Choroid plexus epithelial cell (primary cell): ENCODE measurements at regions not wholly inside any gene's neighbourhood (a gene's known extent, or its start where the extent isn't known, plus 50 kb on each side); places are given as distances from the start of the nearest gene placed in this dataset.
A peak's percentile ranks its signal among the peaks of the same experiment; 100 is the strongest.

Source experiments
- DNase-seq: peaks from one replicate; pipeline ENCODE4 v3.0.0-alpha.2; 2010; ENCODE audit warnings: low read depth
- H3K4me3 ChIP-seq: 2 replicates; pipeline ENCODE4 v1.5.1; 2011; ENCODE audit warnings: low read depth, mild to moderate bottlenecking, control low read depth, low read length, moderate library complexity
- TF ChIP-seq, protein P1 (sequence below): conservative IDR thresholded peaks from 2 replicates; pipeline ENCODE4 v1.5.1; 2011; ENCODE audit warnings: low read depth, mild to moderate bottlenecking, control low read depth, inconsistent platforms, low read length, moderate library complexity

- no peak overlapping the region for H3K4me3 ChIP-seq
- DNase-seq: no peak
- TF ChIP-seq, protein P1, sequence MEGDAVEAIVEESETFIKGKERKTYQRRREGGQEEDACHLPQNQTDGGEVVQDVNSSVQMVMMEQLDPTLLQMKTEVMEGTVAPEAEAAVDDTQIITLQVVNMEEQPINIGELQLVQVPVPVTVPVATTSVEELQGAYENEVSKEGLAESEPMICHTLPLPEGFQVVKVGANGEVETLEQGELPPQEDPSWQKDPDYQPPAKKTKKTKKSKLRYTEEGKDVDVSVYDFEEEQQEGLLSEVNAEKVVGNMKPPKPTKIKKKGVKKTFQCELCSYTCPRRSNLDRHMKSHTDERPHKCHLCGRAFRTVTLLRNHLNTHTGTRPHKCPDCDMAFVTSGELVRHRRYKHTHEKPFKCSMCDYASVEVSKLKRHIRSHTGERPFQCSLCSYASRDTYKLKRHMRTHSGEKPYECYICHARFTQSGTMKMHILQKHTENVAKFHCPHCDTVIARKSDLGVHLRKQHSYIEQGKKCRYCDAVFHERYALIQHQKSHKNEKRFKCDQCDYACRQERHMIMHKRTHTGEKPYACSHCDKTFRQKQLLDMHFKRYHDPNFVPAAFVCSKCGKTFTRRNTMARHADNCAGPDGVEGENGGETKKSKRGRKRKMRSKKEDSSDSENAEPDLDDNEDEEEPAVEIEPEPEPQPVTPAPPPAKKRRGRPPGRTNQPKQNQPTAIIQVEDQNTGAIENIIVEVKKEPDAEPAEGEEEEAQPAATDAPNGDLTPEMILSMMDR: no peak
Measured at GRCh38 chrX:121120690-121121605, 73.5 kb downstream of the GLUD2 start.

- TF ChIP-seq, protein P1: no peak
- DNase-seq: no peak
- H3K4me3 ChIP-seq: no peak overlapping the region
Measured at GRCh38 chrX:121122332-121122731, 74.9 kb downstream of the GLUD2 start.

DNA sequence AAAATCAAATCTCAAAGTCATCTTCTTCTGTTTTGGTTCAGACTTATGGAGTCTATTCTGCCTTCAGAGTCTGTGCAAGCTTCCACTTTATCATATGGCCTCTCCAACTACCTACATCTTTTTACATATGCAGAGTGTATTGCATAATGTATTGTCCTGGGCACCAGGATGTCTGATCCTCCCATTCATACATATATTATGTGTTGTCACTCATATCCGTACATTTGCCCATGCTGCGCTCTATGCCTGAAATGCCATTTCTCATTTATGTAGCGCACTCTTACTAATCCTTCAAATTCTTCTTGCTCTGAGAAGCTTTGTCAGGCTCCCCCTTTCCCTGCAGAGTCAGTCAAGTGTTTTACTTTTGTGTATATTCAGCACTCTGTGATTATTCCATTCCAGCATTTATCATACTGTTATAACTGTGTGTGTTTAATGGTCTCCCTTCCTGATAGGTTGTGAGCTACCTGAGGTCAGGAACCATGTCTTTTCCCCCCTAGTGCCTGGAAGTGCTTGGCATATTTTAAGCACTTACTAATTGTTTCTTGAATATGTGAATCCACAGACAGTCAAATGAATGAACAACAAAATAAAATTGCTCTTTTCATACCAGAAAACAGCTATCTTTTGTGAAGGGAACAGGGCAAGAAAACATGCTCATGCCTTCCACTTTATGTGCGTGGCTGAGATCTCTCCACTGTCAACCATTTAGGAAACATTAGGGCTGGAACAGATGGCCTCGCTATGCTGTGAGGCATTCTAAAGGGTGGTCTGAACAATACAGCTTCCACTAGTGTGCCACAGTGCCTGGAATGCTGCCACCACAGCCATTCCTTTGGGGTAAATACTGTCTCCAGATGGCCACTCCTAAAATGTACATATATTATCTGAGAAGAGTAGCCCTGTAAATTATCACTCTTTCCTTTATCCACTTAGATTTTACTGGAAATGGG, 81.8 kb downstream of the GLUD2 start:
- DNase-seq: peak; percentile 16
- no peak overlapping the region for H3K4me3 ChIP-seq
- TF ChIP-seq, protein P1: no peak

DNA sequence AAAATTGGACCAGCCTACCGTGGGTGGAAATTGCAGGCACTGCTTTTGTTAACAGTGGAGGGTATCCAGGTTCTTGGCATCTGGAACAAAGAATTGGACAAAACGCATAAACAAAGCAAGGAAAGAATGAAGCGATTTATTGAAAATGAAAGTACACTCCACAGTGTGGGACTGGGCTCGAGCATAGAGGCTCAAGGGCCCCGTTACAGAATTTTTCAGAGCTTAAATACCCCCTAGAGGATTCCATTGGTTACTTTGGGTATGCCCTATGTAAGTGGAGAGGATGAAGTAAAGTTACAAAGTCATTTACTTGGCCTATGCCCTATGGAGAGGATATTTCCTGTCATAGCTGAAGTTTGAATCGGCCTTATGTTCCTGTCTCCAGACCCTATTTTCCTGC, 85.3 kb downstream of the GLUD2 start:
- H3K4me3 ChIP-seq: no peak overlapping the region
- DNase-seq: no peak
- TF ChIP-seq, protein P1: no peak

DNA sequence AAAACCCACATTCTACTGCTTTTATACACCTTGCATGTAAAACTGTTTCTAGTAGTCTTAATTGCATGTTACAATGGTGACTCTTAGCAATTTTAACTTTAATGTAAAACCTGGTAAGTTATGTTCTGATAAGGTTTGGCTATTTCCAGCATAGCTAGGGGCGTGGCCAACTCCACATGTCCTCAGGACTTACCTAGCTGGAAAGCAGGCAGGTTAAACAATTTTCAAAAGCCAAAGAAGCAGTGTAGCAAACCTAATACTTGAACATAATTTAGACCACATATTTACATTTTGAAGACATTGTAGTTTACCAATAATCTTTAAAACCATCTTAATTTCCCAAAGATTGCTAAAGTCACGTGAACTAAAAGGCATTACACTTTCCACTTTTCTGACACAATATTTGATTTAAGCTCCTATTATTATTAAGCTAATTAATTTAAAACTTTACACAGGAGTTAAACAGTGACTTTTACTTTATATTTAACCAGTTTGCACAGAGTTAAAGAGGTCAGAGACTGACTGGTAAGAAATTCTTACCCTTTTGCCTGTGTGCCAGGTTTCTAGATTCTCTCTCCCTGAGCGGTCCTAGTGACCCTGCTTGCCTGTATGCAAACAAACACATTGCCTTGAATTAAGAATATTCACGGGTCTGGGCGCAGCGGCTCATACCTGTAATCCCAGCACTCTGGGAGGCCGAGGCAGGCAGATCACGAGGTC, 88.2 kb downstream of the GLUD2 start:
- no peak for DNase-seq
- no peak overlapping the region for H3K4me3 ChIP-seq
- TF ChIP-seq, protein P1: no peak

DNA sequence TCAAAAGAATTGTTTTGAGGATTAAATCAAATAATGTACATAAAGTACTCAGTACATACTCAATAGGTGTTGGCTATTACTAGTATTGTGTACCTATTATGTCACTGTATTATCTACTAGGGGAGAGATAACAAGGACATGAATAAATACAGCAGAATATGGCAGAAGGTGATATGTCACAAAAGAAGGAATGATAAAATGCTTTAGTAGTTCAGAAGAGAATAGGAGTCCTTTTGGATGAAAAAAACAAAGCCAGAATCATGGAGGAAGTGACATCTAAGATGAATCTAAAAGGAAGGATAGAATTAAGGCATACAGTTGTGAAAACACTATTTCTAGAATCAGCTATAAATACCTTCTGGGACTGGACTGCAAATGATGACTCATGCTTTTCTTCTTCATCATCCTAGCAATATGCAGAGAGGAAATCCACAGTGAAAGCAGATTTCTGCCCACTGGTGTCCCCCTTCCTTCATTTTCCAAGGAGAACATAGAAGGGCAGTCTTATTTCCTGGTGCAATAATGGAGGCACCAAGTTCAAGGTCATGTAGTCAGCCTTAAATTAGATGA, 98.7 kb downstream of the GLUD2 start:
- TF ChIP-seq, protein P1: no peak
- DNase-seq: peak; percentile 21
- H3K4me3 ChIP-seq: no peak overlapping the region
